Subcutaneous abdominal adipose tissue (tissue), 5 donors: ENCODE measurements at regions not wholly inside any gene's neighbourhood (a gene's known extent, or its start where the extent isn't known, plus 50 kb on each side); places are given as distances from the start of the nearest gene placed in this dataset.

Experiments used
- H3K27ac ChIP-seq: one replicate; pipeline ENCODE4 v1.7.0; 2013; ENCODE audit warnings: low read depth, mild to moderate bottlenecking, inconsistent platforms, low read length, moderate library complexity
- H3K27me3 ChIP-seq, 5 donors: one replicate each; pipeline ENCODE4 v1.7.0; 2013; ENCODE audit warnings: low read length in 5 of 5, inconsistent platforms in 1 of 5; ENCODE audit not compliant: control insufficient read depth in 5 of 5, insufficient read depth in 4 of 5
- H3K36me3 ChIP-seq, 5 donors: one replicate each; pipeline ENCODE4 v1.7.0; 2013; ENCODE audit warnings: low read length in 5 of 5; ENCODE audit not compliant: control insufficient read depth in 5 of 5, insufficient read depth in 5 of 5
- H3K4me1 ChIP-seq, 5 donors: one replicate each; pipeline ENCODE4 v1.7.0; 2013; ENCODE audit warnings: low read length in 5 of 5, mild to moderate bottlenecking in 3 of 5, moderate library complexity in 1 of 5; ENCODE audit not compliant: control insufficient read depth in 5 of 5, insufficient read depth in 5 of 5
- H3K4me3 ChIP-seq, 5 donors: one replicate each; pipeline ENCODE4 v1.7.0; 2013; ENCODE audit warnings: low read length in 5 of 5, low read depth in 1 of 5
- H3K9ac ChIP-seq, 5 donors: one replicate each; pipeline ENCODE4 v1.7.0; 2013; ENCODE audit warnings: low read length in 5 of 5, mild to moderate bottlenecking in 4 of 5, moderate library complexity in 3 of 5
- H3K9me3 ChIP-seq, 5 donors: one replicate each; pipeline ENCODE4 v1.7.0; 2013; ENCODE audit warnings: low read length in 5 of 5; ENCODE audit not compliant: control insufficient read depth in 5 of 5
- donor health status: healthy.
- donor health status: healthy.
- donor health status: healthy.
- donor health status: healthy.
- donor health status: healthy.

DNA sequence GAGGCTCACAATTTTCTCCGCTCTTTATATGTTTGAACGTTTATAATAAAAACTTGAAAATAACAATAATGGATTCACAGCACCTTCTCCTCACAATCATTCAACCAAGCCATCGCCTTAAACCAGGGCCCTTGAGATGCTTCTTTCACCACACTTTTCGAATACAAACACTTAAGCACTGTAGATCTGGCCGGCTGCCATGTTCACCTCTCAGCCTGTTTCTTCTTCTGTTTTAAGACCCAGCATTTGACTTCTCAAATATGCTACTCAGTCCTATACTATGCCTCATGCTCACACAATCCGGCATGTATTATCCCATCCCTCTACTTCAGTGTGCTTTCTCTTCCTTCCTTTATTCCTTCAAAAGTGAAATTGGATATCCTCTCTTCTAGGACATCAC lies 280.6 kb downstream of the TFEC start:
- Histone ChIP-seq H3K27me3 (no peaks in the 10 kb centered on the region), H3K27ac (no peak overlapping the region), H3K9me3 (no peaks in the 10 kb centered on the region), H3K4me3 (no peak overlapping the region), H3K4me1 (no peaks in the 10 kb centered on the region), H3K36me3 (no peaks in the 10 kb centered on the region), H3K9ac (no peak overlapping the region)

DNA sequence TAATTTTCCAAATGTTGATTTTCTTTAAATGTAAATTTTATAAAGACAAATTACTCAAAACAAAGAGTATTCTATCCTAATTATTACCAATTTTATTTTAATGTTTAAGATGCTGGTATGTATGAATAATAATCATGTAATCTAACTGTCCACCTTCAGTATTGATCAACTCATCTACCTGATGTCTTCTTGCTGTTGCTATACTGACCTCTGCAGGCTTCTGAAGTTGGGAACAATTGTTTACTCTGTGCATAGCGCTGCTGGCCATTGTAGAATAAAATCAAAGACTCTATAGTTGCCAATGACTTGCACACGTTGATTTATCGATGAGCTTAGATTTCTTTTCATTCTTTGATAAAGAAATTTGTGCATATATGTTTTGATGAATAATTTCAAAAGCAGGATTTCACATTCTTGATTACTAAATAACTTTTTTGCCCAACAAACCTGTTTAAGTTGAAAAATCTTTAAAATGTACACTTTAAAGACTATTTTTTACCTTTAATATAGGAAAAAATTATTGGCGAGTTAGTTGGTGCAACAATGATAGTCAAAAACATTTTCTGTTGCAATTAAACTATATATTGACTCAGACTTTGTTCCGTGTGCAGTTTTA lies 282.3 kb downstream of the TFEC start:
- H3K4me1 ChIP-seq = no peaks in the 10 kb centered on the region
- H3K9ac ChIP-seq = no peak overlapping the region
- no peaks in the 10 kb centered on the region for H3K9me3 ChIP-seq

DNA sequence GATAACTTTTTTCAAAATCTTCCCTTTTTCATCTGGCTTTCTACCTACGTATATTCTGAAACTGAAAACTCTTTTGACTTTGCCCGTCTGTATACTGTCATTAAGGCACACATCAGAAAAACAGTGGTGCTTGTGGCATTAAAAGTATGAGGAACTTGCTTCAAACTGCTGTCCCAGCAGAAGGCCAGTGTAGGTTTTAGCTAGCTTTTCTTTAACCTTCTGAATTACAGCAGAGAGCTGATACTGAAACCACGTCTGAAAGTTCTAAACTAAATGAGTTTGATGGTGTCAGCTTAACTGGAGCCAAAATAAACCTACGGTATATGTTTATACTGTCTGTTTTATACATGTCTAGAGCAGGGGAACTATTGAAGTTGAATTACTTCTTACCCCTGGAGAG lies 283.4 kb downstream of the TFEC start:
- no peak overlapping the region for H3K4me3 ChIP-seq
- H3K9me3 ChIP-seq = no peaks in the 10 kb centered on the region
- H3K27me3 ChIP-seq = no peaks in the 10 kb centered on the region
- H3K27ac ChIP-seq = no peak overlapping the region
- no peaks in the 10 kb centered on the region for H3K36me3 ChIP-seq
- H3K4me1 ChIP-seq = no peaks in the 10 kb centered on the region
- H3K9ac ChIP-seq = no peak overlapping the region

More for the DNA sequence above, 282.3 kb downstream of the TFEC start:
- Histone ChIP-seq H3K36me3 (no peaks in the 10 kb centered on the region), H3K27ac (no peak overlapping the region), H3K4me3 (no peak overlapping the region), H3K27me3 (no peaks in the 10 kb centered on the region)

DNA sequence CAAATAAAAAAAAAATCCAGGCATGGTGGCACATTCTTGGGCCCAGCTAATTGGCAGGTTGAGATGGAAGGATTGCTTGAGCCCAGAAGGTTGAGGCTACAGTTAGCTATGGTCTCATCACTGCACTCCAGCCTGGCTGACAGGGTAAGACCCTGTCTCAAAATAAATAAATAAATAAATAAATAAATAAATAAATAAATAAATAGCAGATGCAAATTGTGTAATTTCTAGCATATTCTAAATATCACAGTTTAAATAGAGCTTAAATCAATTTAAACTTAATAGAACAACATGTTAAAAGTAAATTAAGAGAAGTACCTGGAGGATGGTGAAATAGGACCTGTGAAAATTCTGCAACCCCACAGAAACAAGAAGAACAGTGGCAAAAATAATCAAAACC lies 290.5 kb downstream of the TFEC start:
- Histone ChIP-seq H3K36me3 (no peaks in the 10 kb centered on the region), H3K4me3 (no peak overlapping the region), H3K9me3 (no peaks in the 10 kb centered on the region), H3K9ac (no peak overlapping the region), H3K27me3 (no peaks in the 10 kb centered on the region), H3K27ac (no peak overlapping the region), H3K4me1 (no peaks in the 10 kb centered on the region)

DNA sequence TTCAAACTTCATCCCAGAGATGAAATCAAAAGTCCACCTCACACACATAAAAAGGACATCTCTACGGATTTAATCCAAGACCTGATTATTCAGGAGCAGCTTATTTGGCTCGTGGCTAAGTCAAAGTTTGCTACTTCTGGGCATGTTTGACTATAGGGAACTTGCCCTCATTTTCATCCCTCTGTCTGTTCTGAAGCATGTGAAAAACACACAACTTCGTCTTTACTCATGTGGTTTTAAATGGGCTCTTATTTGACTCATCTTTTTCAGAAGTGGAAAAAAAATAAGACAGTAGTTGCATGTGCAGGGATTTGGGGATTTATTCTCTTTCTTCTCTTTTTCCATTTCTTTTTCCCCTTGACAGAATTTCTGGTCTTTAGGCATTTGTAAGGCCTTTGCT lies 295.9 kb downstream of the TFEC start:
- H3K4me1 ChIP-seq = no peaks in the 10 kb centered on the region
- no peaks in the 10 kb centered on the region for H3K36me3 ChIP-seq
- H3K27me3 ChIP-seq = no peaks in the 10 kb centered on the region
- H3K9me3 ChIP-seq = no peaks in the 10 kb centered on the region
- H3K4me3 ChIP-seq = no peak overlapping the region
- H3K27ac ChIP-seq = no peak overlapping the region
- H3K9ac ChIP-seq = no peak overlapping the region

DNA sequence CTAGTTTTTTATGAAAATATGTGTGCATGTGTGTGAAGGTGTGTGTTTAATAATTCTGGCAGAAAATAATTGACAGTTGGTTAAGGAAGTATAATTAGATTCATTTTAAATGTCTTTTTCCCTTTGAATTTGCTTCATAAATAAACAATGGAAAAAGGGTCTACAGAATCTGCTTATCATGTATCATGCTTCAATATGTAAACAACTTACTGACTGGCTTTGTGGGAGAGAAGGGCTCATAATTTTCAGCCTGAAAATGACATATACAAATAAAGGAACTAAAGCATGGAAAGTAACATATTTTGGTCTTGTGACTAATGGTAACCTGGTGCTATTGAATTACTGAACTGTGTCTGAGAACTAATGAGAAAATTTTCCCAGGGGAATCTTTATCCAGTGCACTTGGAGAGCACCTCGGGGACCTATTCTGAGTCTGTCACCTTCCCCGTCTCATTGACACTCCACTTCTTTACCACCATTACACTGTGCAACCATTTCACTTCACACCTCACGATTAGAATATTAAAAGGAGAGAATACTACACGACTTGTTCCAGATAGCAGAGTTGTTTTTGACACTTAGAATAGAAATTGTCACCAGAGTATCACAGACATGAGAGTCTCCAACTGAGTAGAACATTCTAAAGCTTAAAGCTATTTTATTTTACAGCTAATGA lies 298.6 kb downstream of the TFEC start:
- H3K27me3 ChIP-seq = no peaks in the 10 kb centered on the region
- no peaks in the 10 kb centered on the region for H3K36me3 ChIP-seq

DNA sequence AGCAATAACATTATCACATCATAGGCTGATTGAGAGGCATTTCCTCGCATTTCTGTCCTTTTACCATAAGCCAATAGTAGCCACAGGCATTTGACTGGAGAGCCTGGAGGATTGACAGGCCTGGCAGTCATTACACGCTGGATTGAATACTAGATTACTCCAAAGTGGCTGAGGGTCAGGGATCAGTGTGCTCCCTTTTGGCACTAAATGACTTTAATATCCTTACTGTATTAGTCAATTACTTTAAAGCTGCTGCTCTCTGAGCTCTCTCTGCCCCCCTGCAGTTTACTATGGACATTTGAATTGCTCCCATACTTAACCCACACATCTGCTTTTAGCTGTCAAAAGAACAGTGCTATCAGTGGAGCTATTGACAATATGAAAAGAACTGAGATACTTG lies 302.0 kb downstream of the TFEC start:
- H3K4me1 ChIP-seq = no peaks in the 10 kb centered on the region
- H3K27ac ChIP-seq = no peak overlapping the region
- H3K9ac ChIP-seq = no peak overlapping the region
- H3K9me3 ChIP-seq = no peaks in the 10 kb centered on the region
- no peak overlapping the region for H3K4me3 ChIP-seq
- H3K27me3 ChIP-seq = no peaks in the 10 kb centered on the region
- no peaks in the 10 kb centered on the region for H3K36me3 ChIP-seq

More for the DNA sequence above, 298.6 kb downstream of the TFEC start:
- no peak overlapping the region for H3K4me3 ChIP-seq
- H3K9me3 ChIP-seq = no peaks in the 10 kb centered on the region
- H3K9ac ChIP-seq = no peak overlapping the region
- no peaks in the 10 kb centered on the region for H3K4me1 ChIP-seq
- H3K27ac ChIP-seq = no peak overlapping the region

DNA sequence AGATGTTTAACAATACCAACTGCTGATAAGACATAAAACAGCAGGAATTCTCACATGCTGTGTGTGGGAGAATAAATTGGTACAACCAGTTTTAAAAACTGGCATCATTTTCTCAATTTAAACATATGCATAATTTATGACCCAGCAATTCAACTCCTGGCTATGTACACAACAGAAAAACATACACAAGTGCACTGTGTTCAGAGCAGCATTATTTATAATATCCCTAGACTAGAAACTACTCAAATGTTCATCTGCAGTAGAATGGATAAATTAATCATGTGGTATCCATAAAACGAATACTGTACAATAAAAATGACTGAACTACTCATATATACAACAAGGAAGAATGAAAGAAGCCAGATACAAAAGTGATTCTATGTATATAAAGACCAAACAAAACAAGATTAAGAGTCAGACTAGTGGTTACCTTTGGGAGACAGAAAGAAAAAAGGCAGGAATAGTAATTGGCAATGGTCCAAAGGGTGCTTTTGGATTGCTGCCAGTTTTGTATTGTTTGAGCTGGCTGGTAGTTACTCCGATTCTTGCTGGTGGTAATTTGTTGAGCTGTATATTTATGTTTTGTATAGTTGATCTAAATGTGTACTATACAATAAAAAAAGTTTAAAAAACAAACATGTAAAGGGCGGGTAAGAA lies 306.0 kb downstream of the TFEC start:
- Histone ChIP-seq H3K9ac (peak overlapping the region in 1 of 5 donors; percentile 4), H3K9me3 (no peaks in the 10 kb centered on the region), H3K4me1 (no peaks in the 10 kb centered on the region), H3K4me3 (no peak overlapping the region), H3K27ac (no peak overlapping the region), H3K36me3 (no peaks in the 10 kb centered on the region), H3K27me3 (no peaks in the 10 kb centered on the region)

DNA sequence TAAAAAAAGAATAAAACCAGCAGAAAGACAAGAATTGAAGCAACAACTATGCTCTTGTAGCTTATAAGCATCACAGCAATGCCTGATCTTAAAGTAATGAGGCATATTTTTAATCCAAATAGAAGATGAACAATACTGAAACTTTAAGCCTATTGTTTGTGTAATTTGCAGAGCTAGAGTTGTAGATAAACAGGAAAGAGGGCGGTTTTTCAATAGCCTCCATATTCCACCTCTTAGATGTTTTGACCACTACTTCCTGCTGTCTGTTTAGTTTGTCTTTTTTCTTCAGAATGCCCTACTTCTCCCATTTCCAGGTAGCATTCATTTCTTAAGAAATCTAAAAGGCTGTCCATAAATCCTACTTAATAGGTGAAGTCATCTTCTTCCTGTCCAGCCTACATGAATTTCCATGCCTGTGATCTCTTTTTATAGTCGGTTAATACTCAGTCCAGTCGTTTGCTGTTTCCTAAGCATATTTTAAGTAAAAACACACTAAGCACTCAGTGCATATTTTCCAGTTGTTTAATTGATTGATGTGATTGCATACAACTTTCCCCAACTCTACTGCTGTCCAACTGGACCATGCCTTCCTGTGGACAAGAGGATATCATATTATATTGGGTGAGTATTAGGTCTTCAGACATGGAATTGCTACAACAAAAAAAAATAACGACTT lies 308.1 kb downstream of the TFEC start:
- Histone ChIP-seq H3K27ac (no peak overlapping the region), H3K4me3 (no peak overlapping the region), H3K36me3 (no peaks in the 10 kb centered on the region), H3K9ac (no peak overlapping the region), H3K4me1 (no peaks in the 10 kb centered on the region), H3K9me3 (no peaks in the 10 kb centered on the region), H3K27me3 (no peaks in the 10 kb centered on the region)
